PFSK-1 (cell line): ENCODE measurements at regions not wholly inside any gene's neighbourhood (a gene's known extent, or its start where the extent isn't known, plus 50 kb on each side); places are given as distances from the start of the nearest gene placed in this dataset.

ENCODE experiments used
- FOXP2 ChIP-seq: optimal IDR thresholded peaks from 2 replicates; pipeline ENCODE3; 2011; ENCODE audit warnings: borderline replicate concordance, control low read depth, inconsistent platforms; ENCODE audit not compliant: insufficient read depth; ENCODE audit errors: extremely low read length, extremely low read depth
- POLR2AphosphoS5 ChIP-seq: IDR thresholded peaks from 2 replicates; pipeline ENCODE4 v1.6.1; 2012; ENCODE audit warnings: low read depth, mild to moderate bottlenecking, control low read depth, low read length, moderate library complexity
- REST ChIP-seq, 2 experiments: IDR thresholded peaks; 2 replicates each; pipeline versions ENCODE4 v1.6.1 to v1.8.0; 2011 to 2012; ENCODE audit warnings: low read depth in 2 of 2, low read length in 2 of 2, control low read depth in 1 of 2, inconsistent platforms in 1 of 2, mild to moderate bottlenecking in 1 of 2, moderate library complexity in 1 of 2; ENCODE audit not compliant: insufficient read depth in 1 of 2
- SIN3A ChIP-seq: IDR thresholded peaks from 2 replicates; pipeline ENCODE4 v1.6.1; 2012; ENCODE audit warnings: mild to moderate bottlenecking, low read length, moderate library complexity, borderline replicate concordance; ENCODE audit not compliant: insufficient read depth
- TAF1 ChIP-seq: IDR thresholded peaks from 2 replicates; pipeline ENCODE4 v1.6.1; 2012; ENCODE audit warnings: low read length, control low read depth, borderline replicate concordance; ENCODE audit not compliant: insufficient read depth

- TF ChIP-seq POLR2AphosphoS5 (no peak), REST (IDR thresholded peaks at IDR 0.05; ENCODE audit: insufficient read depth in 1 of 2, low read depth in 2 of 2, low read length in 2 of 2) (no peak), SIN3A (no peak), FOXP2 (no peak), TAF1 (no peak)
Measured at GRCh38 chr1:187762118-187762517, 933.4 kb downstream of the PLA2G4A start.

DNA sequence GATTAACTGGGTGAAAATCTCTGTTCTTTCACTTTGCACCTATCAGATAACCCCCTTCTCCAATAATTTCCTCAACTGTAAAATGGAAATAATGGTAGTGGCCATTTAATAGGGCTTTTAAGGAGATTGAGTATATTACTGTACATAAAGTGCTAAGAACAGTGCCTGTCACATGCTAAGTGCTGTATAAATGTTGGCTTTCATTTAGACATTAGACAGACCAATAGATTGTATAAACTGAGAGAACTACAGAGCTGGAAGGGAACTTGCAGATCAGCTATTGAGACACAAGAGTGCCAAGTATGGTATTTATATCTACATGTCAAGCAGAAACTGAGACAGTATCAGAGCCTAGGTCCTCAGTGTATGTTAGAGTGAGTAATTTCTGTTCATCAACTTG, 934.7 kb downstream of the PLA2G4A start:
- TF ChIP-seq FOXP2, result no peak
- no peak for TF ChIP-seq SIN3A
- no peak for TF ChIP-seq TAF1
- TF ChIP-seq POLR2AphosphoS5, result no peak
- no peak for TF ChIP-seq REST (IDR thresholded peaks at IDR 0.05; ENCODE audit: insufficient read depth in 1 of 2, low read depth in 2 of 2, low read length in 2 of 2)

GRCh38 chr1:187763976-187764375, 935.2 kb downstream of the PLA2G4A start:
- TF ChIP-seq SIN3A (no peak), TAF1 (no peak), POLR2AphosphoS5 (no peak), REST (IDR thresholded peaks at IDR 0.05; ENCODE audit: insufficient read depth in 1 of 2, low read depth in 2 of 2, low read length in 2 of 2) (no peak), FOXP2 (no peak)

DNA sequence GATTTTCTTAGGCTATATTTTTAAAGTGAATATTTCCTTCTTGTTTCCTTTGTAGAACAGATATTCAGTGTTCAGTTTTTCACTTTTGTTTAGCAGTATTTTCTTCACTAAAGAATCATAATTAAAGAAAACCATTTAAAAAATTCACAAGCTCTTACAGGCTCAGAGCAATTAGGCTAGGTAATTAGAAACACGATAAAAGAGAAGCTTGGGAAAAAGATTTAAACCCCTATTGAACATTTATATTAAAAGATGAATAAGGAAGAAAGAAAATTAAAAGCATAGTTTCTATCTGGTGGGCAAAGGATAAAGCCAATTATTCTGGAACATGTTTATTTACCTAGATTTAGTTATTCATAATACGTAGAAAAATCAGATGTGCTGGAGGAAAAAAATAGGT, 942.6 kb downstream of the PLA2G4A start:
- TF ChIP-seq POLR2AphosphoS5 (no peak), REST (IDR thresholded peaks at IDR 0.05; ENCODE audit: insufficient read depth in 1 of 2, low read depth in 2 of 2, low read length in 2 of 2) (no peak)

DNA sequence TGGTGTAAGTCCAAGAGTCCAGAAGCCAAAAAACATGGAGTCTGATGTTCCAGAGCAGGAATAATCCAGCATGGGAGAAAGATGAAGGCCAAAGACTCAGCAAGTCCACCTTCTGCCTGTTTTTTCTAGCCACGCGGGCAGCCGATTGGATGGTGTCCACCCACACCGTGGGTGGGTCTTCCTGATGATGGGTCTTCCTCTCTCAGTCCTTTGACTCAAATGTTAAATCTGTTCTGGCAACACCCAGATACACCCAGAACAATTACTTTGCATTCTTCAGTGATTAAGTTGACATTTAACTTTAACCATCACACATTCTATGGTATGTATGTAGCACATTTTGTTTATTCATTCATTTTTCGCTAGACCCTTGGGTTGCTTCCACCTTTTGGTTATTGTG, 944.4 kb downstream of the PLA2G4A start:
- no peak for TF ChIP-seq REST (IDR thresholded peaks at IDR 0.05; ENCODE audit: insufficient read depth in 1 of 2, low read depth in 2 of 2, low read length in 2 of 2)
- TF ChIP-seq POLR2AphosphoS5, result no peak
- TF ChIP-seq SIN3A, result no peak
- no peak for TF ChIP-seq TAF1
- no peak for TF ChIP-seq FOXP2
